ACHN (cell line): ENCODE measurements at regions not wholly inside any gene's neighbourhood (a gene's known extent, or its start where the extent isn't known, plus 50 kb on each side); places are given as distances from the start of the nearest gene placed in this dataset.

Experiments used
- DNase-seq: peaks from one replicate; pipeline ENCODE4 v3.0.0-alpha.2; 2015
- in situ Hi-C: cut with HindIII; loops from 2 replicates; pipeline ENCODE4 v1.10.0; 2017; ENCODE audit warnings: low sequenced_read_pairs, low pct_ligation_motif_present, low pct_unique_long_range_greater_than_20kb

GRCh38 chr12:23197266-23197665 is 572.3 kb downstream of the ETNK1 start:
- in situ Hi-C loops: no loop called here
- DNase-seq: no peak

- no peak for DNase-seq
- in situ Hi-C loops: no loop called here
Measured at GRCh38 chr12:23202728-23203127, 577.8 kb downstream of the ETNK1 start.

- DNase-seq: peak; percentile 68
- in situ Hi-C loops: no loop called here
Measured at GRCh38 chr12:23204933-23205778, 580.2 kb downstream of the ETNK1 start.

GRCh38 chr12:23209793-23210192 is 584.8 kb downstream of the ETNK1 start:
- in situ Hi-C loops: no loop called here
- DNase-seq: no peak

GRCh38 chr12:23210573-23210972 is 585.6 kb downstream of the ETNK1 start:
- DNase-seq: no peak
- in situ Hi-C loops: no loop called here

- in situ Hi-C loops: no loop called here
- no peak for DNase-seq
Measured at GRCh38 chr12:23211384-23212320, 586.7 kb downstream of the ETNK1 start.

GRCh38 chr12:23217158-23217557 is 592.2 kb downstream of the ETNK1 start:
- in situ Hi-C loops: no loop called here
- no peak for DNase-seq

GRCh38 chr12:23217667-23218066 is 592.7 kb downstream of the ETNK1 start:
- in situ Hi-C loops: no loop called here
- DNase-seq: no peak

GRCh38 chr12:23221066-23221465 is 596.1 kb downstream of the ETNK1 start:
- peak; percentile 33 for DNase-seq
- in situ Hi-C loops: no loop called here

- in situ Hi-C loops: no loop called here
- no peak for DNase-seq
Measured at GRCh38 chr12:23221926-23222325, 597.0 kb downstream of the ETNK1 start.

GRCh38 chr12:23222801-23223200 is 597.8 kb downstream of the ETNK1 start:
- DNase-seq: no peak
- in situ Hi-C loops: no loop called here

- in situ Hi-C loops: no loop called here
- no peak for DNase-seq
Measured at GRCh38 chr12:23228101-23228500, 603.1 kb downstream of the ETNK1 start.

- in situ Hi-C loops: no loop called here
- DNase-seq: no peak
Measured at GRCh38 chr12:23230899-23231298, 605.9 kb downstream of the ETNK1 start.

- in situ Hi-C loops: no loop called here
- DNase-seq: no peak
Measured at GRCh38 chr12:23236066-23236780, 611.3 kb downstream of the ETNK1 start.

GRCh38 chr12:23236811-23237210 is 611.8 kb downstream of the ETNK1 start:
- no peak for DNase-seq
- in situ Hi-C loops: no loop called here

- no peak for DNase-seq
- in situ Hi-C loops: no loop called here
Measured at GRCh38 chr12:23238190-23238589, 613.2 kb downstream of the ETNK1 start.

GRCh38 chr12:23238957-23239356 is 614.0 kb downstream of the ETNK1 start:
- in situ Hi-C loops: no loop called here
- no peak for DNase-seq

GRCh38 chr12:23245186-23245585 is 620.2 kb downstream of the ETNK1 start:
- no peak for DNase-seq
- in situ Hi-C loops: no loop called here

- in situ Hi-C loops: no loop called here
- no peak for DNase-seq
Measured at GRCh38 chr12:23253191-23253590, 628.2 kb downstream of the ETNK1 start.
